B cell (primary cell): ENCODE measurements at regions not wholly inside any gene's neighbourhood (a gene's known extent, or its start where the extent isn't known, plus 50 kb on each side); places are given as distances from the start of the nearest gene placed in this dataset.
"Not testable (repeated sequence)": the region's sequence is repeated elsewhere in the genome, so short reads cannot be mapped to it uniquely, and the experiment has no call there.

ENCODE experiments used
- ATAC-seq: fragments of 200-7000 bp; cut with Tn5 transposase; one replicate; pipeline ENCODE4 v1.10.0; 2021; ENCODE audit warnings: low read depth, mild to moderate bottlenecking, moderate number of reproducible peaks, moderate library complexity
- CTCF ChIA-PET: fragments of 350-600 bp; sonication (Branson Sonifier 250); formaldehyde crosslinking; loops from one replicate; lab custom pipeline; 2021; ENCODE audit warnings: antibody characterized with exemption, inconsistent platforms; lab: Charles Lee
- POLR2A ChIA-PET: fragments of 350-600 bp; sonication (Branson Sonifier 250); formaldehyde crosslinking; loops from one replicate; lab custom pipeline; 2021; ENCODE audit warnings: antibody characterized with exemption; lab: Charles Lee
- DNase-seq: peaks from one replicate; pipeline ENCODE4 v3.0.0; 2013
- H2AFZ ChIP-seq: 2 replicates; pipeline ENCODE4 v1.6.1; 2012; ENCODE audit warnings: mild to moderate bottlenecking, low read depth, low read length; ENCODE audit not compliant: insufficient read depth, poor library complexity, severe bottlenecking
- H3K27ac ChIP-seq, 2 donors: 1 replicate in 1 of 2; 2 replicates in 1 of 2; pipeline ENCODE4 v1.5.1; 2012 to 2013; ENCODE audit warnings: low read length in 2 of 2, mild to moderate bottlenecking in 2 of 2, moderate library complexity in 1 of 2
- H3K27me3 ChIP-seq, 4 experiments: fragments of 200-600 bp in 1 of 4; sonication (generic) in 1 of 4; replicated peaks in 1 of 4; 1 replicate in 2 of 4; 2 replicates in 2 of 4; pipeline versions ENCODE4 v1.6.1 to v1.7.0; 2013 to 2016; ENCODE audit warnings: low read length in 3 of 4, mild to moderate bottlenecking in 2 of 4, mixed read lengths in 1 of 4, moderate library complexity in 1 of 4; ENCODE audit not compliant: insufficient read depth in 4 of 4, control insufficient read depth in 3 of 4; ENCODE audit errors: control extremely low read depth in 1 of 4
- H3K36me3 ChIP-seq, 2 experiments: replicated peaks in 1 of 2; 1 replicate in 1 of 2; 2 replicates in 1 of 2; pipeline versions ENCODE4 v1.6.1 to v1.7.1; 2013; ENCODE audit warnings: low read length in 1 of 2; ENCODE audit not compliant: insufficient read depth in 2 of 2, control insufficient read depth in 1 of 2; ENCODE audit errors: control extremely low read depth in 1 of 2, extremely low read depth in 1 of 2
- H3K4me1 ChIP-seq, 2 donors: fragments of 200-600 bp in 1 of 2; sonication (generic) in 1 of 2; 1 replicate in 1 of 2; 2 replicates in 1 of 2; pipeline versions ENCODE4 v1.5.1 to v1.6.1; 2013 to 2017; ENCODE audit warnings: low read length in 2 of 2; ENCODE audit not compliant: control insufficient read depth in 2 of 2, insufficient read depth in 2 of 2
- H3K4me2 ChIP-seq: replicated peaks from 2 replicates; pipeline ENCODE3; 2012; ENCODE audit warnings: mild to moderate bottlenecking, low read depth, low read length; ENCODE audit not compliant: poor library complexity, severe bottlenecking
- H3K4me3 ChIP-seq, 5 experiments: fragments of 200-600 bp in 1 of 5; sonication (generic) in 1 of 5; 1 replicate in 3 of 5; 2 replicates in 2 of 5; pipeline versions ENCODE4 v1.5.1 to v1.7.0; 2011 to 2016; ENCODE audit warnings: low read length in 4 of 5, mild to moderate bottlenecking in 4 of 5, low read depth in 2 of 5, control low read depth in 1 of 5, moderate library complexity in 1 of 5; ENCODE audit not compliant: insufficient read depth in 1 of 5; ENCODE audit errors: control extremely low read depth in 1 of 5, extremely low read depth in 1 of 5
- H3K79me2 ChIP-seq: fragments of 200-600 bp; sonication (generic); one replicate; pipeline ENCODE4 v1.6.0; 2016; ENCODE audit warnings: low read length; ENCODE audit not compliant: control insufficient read depth, insufficient read depth
- H3K9ac ChIP-seq: fragments of 200-600 bp; sonication (generic); 2 replicates; pipeline ENCODE4 v1.6.1; 2017; ENCODE audit warnings: mild to moderate bottlenecking, low read length, moderate library complexity
- H3K9me3 ChIP-seq, 3 donors: one replicate each; pipeline versions ENCODE4 v1.6.1 to v1.7.1; 2013; ENCODE audit warnings: low read length in 2 of 3; ENCODE audit not compliant: control insufficient read depth in 2 of 3, insufficient read depth in 1 of 3; ENCODE audit errors: control extremely low read depth in 1 of 3
- H4K20me1 ChIP-seq: 2 replicates; pipeline ENCODE4 v1.6.0; 2012; ENCODE audit warnings: mild to moderate bottlenecking, low read length; ENCODE audit not compliant: insufficient read depth, control insufficient read depth, poor library complexity, severe bottlenecking
- H3K27ac Mint-ChIP-seq: one replicate; pipeline ENCODE4 v1.8.0; 2021; ENCODE audit warnings: mixed read lengths
- H3K27me3 Mint-ChIP-seq: one replicate; pipeline ENCODE4 v1.8.0; 2021; ENCODE audit warnings: mixed read lengths
- H3K4me1 Mint-ChIP-seq: one replicate; pipeline ENCODE4 v1.8.0; 2021; ENCODE audit warnings: mixed read lengths
- H3K4me3 Mint-ChIP-seq: one replicate; pipeline ENCODE4 v1.8.0; 2021; ENCODE audit warnings: mixed read lengths
- H3K9me3 Mint-ChIP-seq: one replicate; pipeline ENCODE4 v1.8.0; 2022; ENCODE audit warnings: mixed read lengths; ENCODE audit not compliant: insufficient read depth
- EZH2 ChIP-seq: IDR thresholded peaks from 2 replicates; pipeline ENCODE4 v1.6.1; 2012; ENCODE audit warnings: borderline replicate concordance, low read depth, mild to moderate bottlenecking, moderate library complexity, low read length; ENCODE audit not compliant: insufficient read depth, poor library complexity, severe bottlenecking
- WGBS: methylation state at CpG from one replicate; pipeline ENCODE4 v1.1.5; 2013; ENCODE audit warnings: missing lambda C conversion rate; ENCODE audit not compliant: insufficient coverage; 5-methylcytosine and 5-hydroxymethylcytosine counted together
- intact Hi-C: fragments of 100-400 bp; cut with micrococcal nuclease; formaldehyde crosslinking; loops from one replicate; pipeline ENCODE4 v1.10.0; 2022
- TF ChIP-seq, protein P1 (sequence below): fragments of 200-600 bp; IDR thresholded peaks from one replicate; pipeline ENCODE4 v1.8.0; 2022; ENCODE audit warnings: antibody characterized with exemption, mild to moderate bottlenecking

DNA sequence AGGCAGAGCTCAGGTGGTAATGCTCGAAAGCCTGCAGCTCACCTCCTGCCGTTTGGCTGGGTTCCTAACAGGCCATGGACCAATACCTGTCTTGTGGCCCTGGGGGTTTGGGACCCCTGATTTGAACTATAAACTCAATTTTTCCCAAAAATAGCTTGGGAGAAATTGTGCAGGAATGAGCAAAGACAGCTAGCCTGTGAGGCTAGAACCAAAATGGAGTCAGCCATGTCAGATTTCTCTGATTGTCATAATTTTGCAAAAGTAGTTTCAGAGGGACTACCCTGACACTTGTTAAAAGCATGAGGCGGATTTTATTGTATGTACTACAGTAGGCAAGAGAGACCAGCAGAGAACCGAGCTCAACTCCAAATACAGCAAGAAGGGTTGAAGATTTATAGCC lies 91.8 kb downstream of the PPIAL4G start:
- peaks cover 24% of the 10 kb centered on the region for H3K4me1 Mint-ChIP-seq
- H3K9ac ChIP-seq, H2AFZ ChIP-seq, H3K9me3 ChIP-seq, H3K4me3 Mint-ChIP-seq, DNase-seq, H3K4me2 ChIP-seq, H3K27me3 Mint-ChIP-seq, H3K27ac Mint-ChIP-seq, H3K27me3 ChIP-seq, POLR2A ChIA-PET, H3K36me3 ChIP-seq, ATAC-seq, H3K4me3 ChIP-seq, H3K27ac ChIP-seq, H4K20me1 ChIP-seq, intact Hi-C loops, H3K9me3 Mint-ChIP-seq: not testable (repeated sequence)
- H3K79me2 ChIP-seq, result peaks cover 12% of the 10 kb centered on the region
- H3K4me1 ChIP-seq, result peaks cover 10 to 13% of the 10 kb centered on the region in 2 donors
- CTCF ChIA-PET, result interaction anchor here (0.6 to 1.2 kb wide), 2 partner anchors 17 to 20 kb away, joined by 3 to 4 read pairs; no protein-coding TSS in a partner anchor
- whole genome bisulfite sequencing, result 89% methylated on average over 3 of the region's 4 CpGs

DNA sequence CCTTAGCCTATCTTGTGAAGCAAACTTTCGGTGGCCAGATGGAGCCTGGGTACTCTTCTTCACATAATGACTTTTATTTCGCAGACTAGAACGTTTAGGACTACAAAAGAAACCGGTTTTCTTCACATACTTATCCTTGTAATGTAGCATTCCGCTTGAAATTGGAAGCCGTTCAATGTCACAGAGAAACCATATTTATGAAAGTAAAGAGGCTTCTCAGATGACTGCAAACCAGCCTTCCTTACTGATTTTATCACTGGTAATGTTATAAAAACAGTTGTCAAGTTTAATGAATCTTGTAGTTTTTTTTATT lies 94.1 kb downstream of the PPIAL4G start:
- Histone ChIP-seq H3K9me3 (no peaks in the 10 kb centered on the region), H4K20me1 (no peaks in the 10 kb centered on the region), H3K4me2 (peak overlapping the region; percentile 77), H3K36me3 (no peaks in the 10 kb centered on the region), H3K4me1 (peaks cover 30 to 32% of the 10 kb centered on the region in 2 donors), H3K79me2 (peaks cover 24% of the 10 kb centered on the region), H3K27me3 (no peaks in the 10 kb centered on the region), H2AFZ (peak overlapping the region; percentile 88), H3K4me3 (peak overlapping the region; percentile 38 to 73 (median 63)), H3K27ac (peak overlapping the region; percentile 90 to 98), H3K9ac (peak overlapping the region; percentile 91)
- Mint-ChIP-seq H3K9me3 (no peaks in the 10 kb centered on the region), H3K27ac (peak overlapping the region; percentile 100), H3K27me3 (no peaks in the 10 kb centered on the region), H3K4me3 (peak overlapping the region; percentile 99), H3K4me1 (peaks cover 47% of the 10 kb centered on the region)
- TF ChIP-seq, protein P1, sequence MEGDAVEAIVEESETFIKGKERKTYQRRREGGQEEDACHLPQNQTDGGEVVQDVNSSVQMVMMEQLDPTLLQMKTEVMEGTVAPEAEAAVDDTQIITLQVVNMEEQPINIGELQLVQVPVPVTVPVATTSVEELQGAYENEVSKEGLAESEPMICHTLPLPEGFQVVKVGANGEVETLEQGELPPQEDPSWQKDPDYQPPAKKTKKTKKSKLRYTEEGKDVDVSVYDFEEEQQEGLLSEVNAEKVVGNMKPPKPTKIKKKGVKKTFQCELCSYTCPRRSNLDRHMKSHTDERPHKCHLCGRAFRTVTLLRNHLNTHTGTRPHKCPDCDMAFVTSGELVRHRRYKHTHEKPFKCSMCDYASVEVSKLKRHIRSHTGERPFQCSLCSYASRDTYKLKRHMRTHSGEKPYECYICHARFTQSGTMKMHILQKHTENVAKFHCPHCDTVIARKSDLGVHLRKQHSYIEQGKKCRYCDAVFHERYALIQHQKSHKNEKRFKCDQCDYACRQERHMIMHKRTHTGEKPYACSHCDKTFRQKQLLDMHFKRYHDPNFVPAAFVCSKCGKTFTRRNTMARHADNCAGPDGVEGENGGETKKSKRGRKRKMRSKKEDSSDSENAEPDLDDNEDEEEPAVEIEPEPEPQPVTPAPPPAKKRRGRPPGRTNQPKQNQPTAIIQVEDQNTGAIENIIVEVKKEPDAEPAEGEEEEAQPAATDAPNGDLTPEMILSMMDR, result no peak
- TF ChIP-seq EZH2, result no peak
- WGBS, result no CpG with 5 or more reads among the region's 6 CpGs
- POLR2A ChIA-PET, result interaction anchor here (0.8 to 1.4 kb wide), 5 partner anchors 10 to 133 kb away, joined by 3 to 14 read pairs (median 4); no protein-coding TSS in a partner anchor
- CTCF ChIA-PET, result interaction anchor here (0.6 to 1.3 kb wide), 3 partner anchors 14 to 31 kb away, joined by 3 to 7 read pairs (median 3); no protein-coding TSS in a partner anchor
- intact Hi-C loops, result no loop called here
- DNase-seq (no peak), ATAC-seq (no peak)
